ENCODE measurements at regions not wholly inside any gene's neighbourhood (a gene's known extent, or its start where the extent isn't known, plus 50 kb on each side); places are given as distances from the start of the nearest gene placed in this dataset.

DNA sequence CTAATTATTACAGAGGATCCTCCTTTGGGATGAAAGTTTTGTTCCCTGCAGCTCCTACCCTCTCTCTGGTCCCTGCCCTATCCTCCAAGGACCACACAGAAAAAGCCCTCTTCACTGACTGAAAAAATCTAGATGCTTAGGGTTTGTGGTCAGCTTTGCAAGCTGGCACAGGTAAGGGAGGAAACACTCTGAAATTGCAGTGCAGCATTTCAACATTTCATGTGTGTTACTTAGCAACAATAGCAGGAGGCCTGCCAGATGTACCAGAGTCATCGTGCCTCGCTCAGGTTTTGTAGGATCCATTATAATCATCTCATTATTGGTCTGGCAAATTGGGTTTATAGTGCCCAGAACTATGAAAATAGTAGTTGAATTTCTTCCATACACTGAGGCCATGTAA lies 109.5 kb downstream of the PALM2AKAP2 start:
- TF ChIP-seq, protein P1, sequence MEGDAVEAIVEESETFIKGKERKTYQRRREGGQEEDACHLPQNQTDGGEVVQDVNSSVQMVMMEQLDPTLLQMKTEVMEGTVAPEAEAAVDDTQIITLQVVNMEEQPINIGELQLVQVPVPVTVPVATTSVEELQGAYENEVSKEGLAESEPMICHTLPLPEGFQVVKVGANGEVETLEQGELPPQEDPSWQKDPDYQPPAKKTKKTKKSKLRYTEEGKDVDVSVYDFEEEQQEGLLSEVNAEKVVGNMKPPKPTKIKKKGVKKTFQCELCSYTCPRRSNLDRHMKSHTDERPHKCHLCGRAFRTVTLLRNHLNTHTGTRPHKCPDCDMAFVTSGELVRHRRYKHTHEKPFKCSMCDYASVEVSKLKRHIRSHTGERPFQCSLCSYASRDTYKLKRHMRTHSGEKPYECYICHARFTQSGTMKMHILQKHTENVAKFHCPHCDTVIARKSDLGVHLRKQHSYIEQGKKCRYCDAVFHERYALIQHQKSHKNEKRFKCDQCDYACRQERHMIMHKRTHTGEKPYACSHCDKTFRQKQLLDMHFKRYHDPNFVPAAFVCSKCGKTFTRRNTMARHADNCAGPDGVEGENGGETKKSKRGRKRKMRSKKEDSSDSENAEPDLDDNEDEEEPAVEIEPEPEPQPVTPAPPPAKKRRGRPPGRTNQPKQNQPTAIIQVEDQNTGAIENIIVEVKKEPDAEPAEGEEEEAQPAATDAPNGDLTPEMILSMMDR (conservative IDR thresholded peaks at IDR 0.05) = no peak
- TF ChIP-seq ZFX (IDR thresholded peaks at IDR 0.05) = no peak
